GM23248 (cell line): ENCODE measurements at regions not wholly inside any gene's neighbourhood (a gene's known extent, or its start where the extent isn't known, plus 50 kb on each side); places are given as distances from the start of the nearest gene placed in this dataset.

ENCODE experiments used
- EZH2 ChIP-seq: fragments of 200-600 bp; sonication (generic); IDR thresholded peaks from 2 replicates; pipeline ENCODE4 v1.6.1; 2018; ENCODE audit warnings: antibody characterized with exemption, mild to moderate bottlenecking; ENCODE audit not compliant: insufficient read depth, poor library complexity, severe bottlenecking
- EZH2phosphoT487 ChIP-seq: fragments of 200-600 bp; sonication (generic); IDR thresholded peaks from 2 replicates; pipeline ENCODE4 v1.6.1; 2018; ENCODE audit warnings: antibody characterized with exemption, moderate library complexity, mild to moderate bottlenecking, low read depth; ENCODE audit not compliant: insufficient read depth

DNA sequence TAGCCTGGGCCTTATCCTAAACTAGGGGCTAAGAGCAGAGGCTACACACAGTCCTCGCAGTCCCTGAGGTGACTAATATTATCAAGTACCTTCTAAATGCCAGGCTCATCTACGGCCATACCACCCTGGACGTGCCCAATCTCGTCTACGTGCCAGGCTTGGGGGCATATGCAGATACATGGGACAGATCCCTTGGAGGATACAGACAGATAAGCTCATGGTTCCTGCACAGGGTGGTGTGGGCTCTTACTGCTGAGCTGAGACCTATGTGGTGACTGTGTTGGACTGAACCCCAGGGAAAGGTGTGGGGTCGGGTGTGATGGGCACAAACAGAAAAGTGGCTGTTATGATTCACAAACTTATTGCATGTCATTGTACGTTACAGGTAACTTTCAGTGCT is 268.4 kb upstream of the NEBL start:
- TF ChIP-seq EZH2 (no peak), EZH2phosphoT487 (no peak)
